HG03095 (cell line): ENCODE measurements at regions not wholly inside any gene's neighbourhood (a gene's known extent, or its start where the extent isn't known, plus 50 kb on each side); places are given as distances from the start of the nearest gene placed in this dataset.
A peak's percentile ranks its signal among the peaks of the same experiment; 100 is the strongest.
"Not testable (repeated sequence)": the region's sequence is repeated elsewhere in the genome, so short reads cannot be mapped to it uniquely, and the experiment has no call there.

Experiments
- ATAC-seq: cut with Tn5 transposase; IDR thresholded peaks from one replicate; pipeline ENCODE4 v1.9.1; 2021; ENCODE audit warnings: moderate library complexity; ENCODE audit not compliant: unreplicated experiment

DNA sequence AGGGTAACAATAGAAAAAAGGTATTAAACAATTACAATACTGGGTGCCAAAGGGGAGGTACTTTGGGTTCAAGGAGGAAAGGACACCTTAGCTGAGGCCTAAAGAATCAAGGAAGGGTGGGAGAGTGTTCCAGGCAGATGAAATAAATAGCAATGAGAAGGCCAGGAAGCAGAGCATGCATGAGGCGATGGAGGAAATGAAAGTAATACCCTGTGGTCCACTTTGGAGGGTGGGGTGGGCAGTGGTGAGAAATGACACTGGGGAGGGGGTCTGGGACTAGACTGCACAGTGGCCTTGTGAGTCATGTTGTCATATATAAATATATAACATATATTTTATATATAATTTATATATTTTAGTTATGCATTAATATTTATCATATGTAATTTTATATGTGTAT is 55.9 kb downstream of the BHLHE40 start:
- no peak for ATAC-seq

DNA sequence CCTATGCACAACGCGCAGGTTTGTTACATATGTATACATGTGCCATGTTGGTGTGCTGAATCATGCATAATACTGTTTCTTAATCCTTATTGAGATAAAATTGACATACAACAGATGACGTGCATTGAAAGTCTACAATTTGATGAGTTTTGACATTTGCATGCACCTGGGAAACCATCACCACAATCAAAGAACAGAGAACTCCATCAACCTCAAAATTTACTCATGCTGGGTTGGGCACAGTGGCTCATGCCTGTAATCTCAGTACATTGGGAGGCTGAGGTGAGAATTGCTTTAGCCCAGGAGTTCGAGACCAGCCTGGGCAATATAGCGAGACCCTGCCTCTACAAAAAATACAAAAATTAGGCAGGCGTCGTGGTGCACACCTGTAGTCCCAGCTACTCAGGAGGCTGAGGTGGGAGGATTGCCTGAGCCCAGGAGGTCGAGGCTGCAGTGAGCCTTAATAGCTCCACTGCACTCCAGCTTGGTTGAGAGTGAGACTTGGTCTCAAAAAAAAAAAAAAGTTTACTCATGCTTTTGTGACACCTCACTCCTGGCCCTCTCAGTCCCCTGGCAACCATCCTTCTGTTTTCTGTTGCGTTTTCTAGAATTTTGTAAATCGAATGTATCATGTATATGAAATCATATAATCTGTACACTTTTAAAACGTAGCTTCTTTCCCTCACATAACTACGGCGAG is 56.6 kb downstream of the BHLHE40 start:
- ATAC-seq: no peak

DNA sequence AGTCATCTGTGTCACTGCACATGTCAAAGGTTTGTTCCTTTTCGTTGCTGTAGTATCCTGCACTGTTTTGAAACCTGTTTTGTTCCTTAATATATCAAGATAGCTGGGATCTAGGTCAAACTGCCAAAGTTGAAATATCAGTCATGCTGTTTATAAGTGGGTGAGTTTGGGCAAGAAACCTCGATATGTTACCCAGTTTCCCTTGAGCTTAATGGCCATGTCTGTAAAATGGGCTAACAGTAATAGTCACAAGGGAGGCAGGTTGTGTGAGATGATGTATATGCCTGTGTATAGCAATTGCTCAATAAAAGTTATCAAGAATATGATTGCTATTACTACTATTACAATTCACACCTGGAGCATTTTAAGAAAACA is 57.1 kb downstream of the BHLHE40 start:
- no peak for ATAC-seq

- ATAC-seq: no peak
Observed at GRCh38 chr3:5036858-5037257, 57.6 kb downstream of the BHLHE40 start.

DNA sequence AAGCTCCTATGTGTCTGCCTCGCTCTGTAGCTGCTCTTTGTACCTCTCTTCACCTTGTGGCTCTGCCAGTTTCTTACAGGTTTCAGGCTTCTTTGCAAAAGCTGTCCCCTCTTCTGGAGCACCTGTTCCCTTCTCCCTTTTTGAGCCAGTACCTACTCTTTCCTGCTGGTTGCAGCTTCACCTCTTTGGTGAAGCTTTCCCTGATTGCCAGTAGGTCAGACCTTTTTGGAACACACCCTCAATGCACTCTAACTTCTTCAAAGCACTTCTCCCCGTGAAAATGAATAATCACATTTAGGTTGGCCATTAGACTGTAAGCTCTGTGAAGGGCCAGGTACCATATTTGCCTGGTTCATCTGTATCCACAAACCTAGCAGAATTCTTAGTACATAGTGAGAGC is 60.3 kb downstream of the BHLHE40 start:
- no peak for ATAC-seq

DNA sequence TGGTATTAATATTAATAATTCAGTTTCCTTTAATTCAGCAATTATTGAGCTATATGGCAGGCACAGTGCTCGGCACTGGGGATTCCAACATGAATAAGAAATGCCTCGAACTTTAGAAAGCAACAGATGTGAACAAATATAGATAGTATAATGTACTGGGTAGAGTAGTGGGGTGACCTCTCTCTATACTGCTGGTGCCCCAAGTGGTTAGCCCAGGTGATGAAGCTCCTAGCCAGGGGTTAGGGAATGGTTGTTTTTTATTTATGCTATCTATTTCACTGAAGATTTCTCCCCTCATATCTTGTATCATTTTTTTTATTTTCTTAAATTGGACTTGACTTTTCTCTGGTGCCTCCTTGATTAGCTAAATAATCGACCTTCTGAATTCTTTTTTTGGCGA is 62.1 kb downstream of the BHLHE40 start:
- ATAC-seq: no peak

GRCh38 chr3:5045961-5046360 is 66.7 kb downstream of the BHLHE40 start:
- no peak for ATAC-seq

DNA sequence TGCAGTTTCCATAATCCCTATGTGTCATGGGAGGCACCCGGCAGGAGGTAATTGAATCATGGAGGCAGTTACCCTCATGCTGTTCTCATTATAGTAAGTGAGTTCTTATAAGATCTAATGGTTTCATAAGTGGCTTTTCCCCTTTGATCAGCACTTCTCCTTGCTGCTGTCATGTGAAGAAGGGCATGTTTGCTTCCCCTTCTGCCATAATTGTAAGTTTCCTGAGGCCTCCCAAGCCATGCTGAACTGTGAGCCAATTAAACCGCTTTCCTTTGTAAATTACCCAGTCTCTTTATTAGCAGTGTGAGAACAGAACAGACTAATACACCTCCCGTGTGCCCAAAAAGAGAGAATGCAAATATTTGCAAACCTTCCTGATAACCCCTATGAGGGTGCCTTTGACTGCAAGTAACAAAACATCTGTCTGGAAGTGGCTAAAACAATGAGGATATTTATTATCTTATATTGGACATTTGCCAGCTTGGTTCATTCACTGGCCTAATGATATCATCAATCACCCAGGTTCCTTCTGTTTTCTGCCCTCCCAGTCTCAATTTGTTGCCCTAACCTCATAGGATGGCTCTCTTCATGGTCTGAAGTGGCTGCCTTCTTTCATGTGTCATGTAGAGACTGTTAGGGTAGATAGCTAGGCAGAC is 68.7 kb downstream of the BHLHE40 start:
- no peak for ATAC-seq

DNA sequence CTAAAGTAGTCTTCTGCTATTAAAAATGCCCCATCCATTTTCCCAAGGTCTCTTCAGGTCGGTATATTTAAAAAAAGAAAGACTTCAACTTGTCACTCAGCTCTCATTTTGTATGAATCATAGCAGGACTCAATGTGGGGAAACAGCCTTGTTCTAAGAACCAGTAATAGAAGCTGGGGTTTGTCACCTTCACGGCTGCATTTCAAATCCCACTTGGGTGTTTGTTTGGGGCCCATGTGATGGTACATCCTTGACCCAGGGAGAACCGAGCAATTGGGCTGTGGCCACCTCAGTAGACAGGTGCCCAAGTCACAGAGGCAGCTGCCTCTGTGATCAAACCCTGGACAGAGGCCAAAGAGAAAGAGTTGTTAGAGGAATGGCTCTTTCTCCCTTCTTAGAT is 70.3 kb upstream of the ARL8B start:
- ATAC-seq: no peak

DNA sequence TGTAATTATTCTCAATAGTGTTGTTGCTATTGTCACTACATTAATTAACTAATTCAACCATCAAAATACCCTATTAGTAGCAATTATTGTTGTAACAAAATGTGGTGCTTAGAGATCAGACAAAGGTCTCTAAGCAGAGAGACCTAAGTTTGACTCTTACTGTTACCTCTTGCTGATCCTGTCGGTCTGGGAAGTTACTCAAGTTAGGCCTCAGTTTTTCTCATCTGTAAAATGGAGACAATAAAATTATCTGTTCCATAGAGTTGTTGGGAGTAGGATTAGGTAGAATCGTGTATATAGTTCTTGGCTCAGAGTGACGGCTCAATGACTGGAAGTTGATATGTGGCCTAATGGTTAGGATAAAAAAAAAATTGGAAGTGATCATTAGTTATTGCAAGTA is 69.8 kb upstream of the ARL8B start:
- ATAC-seq: no peak

DNA sequence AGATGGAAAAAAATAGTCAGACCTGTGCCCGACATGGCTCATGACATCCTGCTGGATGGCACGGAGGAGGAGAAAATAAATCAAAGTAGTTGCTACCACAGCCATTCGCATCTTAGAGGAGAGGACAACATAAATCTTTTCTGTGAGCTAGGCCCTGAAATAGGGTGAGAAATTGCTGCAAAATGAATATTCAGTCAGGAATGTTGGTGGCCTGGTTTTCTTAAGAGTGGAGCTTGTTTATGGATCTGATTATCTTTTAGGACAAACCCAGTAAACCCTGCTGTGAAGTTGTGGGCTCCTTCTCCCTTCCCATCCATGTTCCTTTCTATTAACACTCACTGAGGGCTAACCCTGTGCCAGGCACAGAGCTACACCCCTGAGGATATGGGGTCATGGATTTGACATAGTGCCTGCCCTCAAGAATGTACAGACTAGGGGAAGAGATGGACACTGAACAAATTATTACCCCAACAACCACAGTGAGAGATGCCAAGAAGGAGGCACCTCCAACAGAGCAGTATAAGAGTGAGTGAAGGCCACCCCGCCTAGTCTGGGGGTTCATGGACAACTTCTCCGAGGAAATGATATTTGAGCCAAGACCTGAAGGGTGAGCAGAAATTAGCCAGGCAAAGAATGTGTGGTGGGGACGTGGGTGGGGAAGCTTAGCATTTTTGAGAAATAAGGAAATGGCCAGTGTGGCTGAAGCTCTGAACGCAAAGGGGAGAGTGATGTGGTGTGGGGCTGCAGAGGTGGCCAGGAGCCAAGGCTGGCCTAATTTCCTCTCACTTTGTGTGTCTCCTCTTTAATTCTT is 68.9 kb upstream of the ARL8B start:
- ATAC-seq: no peak

GRCh38 chr3:5054098-5054497 is 68.0 kb upstream of the ARL8B start:
- ATAC-seq: no peak

DNA sequence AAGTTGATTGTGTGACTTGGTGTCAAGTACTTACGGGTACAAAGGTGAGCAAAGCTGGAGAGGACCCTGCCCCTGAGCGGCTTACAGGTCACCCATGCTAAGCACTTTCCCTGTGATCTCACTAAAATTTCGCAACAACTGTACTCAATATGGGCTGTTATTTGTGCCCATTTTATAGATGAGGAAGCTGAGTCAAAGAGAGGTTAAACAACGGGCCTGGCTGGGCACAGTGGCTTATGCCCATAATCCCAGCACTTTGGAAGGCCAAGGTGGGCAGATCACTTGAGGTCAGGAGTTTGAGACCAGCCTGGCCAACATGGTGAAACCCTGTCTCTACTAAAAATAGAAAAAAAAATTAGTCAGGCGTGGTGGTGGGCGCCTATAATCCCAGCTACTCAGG is 67.5 kb upstream of the ARL8B start:
- ATAC-seq: not testable (repeated sequence)

DNA sequence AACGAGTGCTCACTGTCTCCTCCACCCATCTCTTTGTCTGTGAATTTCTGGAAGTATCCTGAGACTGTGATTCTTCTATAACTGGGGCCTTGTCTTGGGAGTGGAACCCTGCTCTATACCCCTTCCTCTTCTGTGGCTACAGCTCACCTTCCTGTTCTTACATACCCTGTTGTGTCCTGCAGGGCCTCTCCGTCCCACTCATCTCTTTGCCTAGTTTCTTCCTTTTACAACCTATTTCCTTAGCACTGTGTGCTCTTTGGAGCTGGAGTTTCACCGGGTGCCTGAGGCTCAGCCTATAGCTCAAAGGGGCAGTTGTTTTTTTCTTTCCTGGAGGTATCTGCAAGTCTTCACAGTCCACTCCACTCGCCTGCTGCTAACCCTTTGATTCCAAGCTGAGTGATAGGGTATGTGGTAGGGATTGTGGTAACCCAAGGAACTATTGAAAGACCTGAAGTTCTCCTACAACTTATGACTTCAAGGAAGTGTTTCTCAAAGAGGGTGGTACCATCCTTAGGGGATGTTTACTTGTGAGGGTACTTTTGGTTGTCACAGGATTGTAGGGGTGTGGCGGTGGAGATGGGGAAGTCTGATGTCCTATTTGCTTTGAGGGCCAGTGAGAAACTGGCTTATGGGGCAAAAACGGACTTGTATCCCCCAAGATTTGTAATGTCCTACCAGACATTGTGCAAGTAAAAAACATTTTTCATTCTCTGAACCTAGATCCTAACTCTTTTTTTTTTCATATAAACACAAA is 66.6 kb upstream of the ARL8B start:
- no peak for ATAC-seq

DNA sequence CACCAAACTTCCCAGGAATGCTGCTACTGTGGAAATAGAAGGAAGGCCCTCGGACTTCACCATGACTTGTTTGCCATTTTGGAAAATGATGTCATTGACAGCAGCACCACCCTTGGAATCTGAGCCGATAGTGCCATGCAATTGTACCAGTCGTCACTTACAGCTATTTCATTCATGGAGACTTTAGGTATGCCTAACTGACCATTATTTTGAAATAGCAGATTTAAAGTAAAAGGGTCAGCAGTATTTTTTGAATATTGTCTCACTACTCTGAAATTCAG is 66.0 kb upstream of the ARL8B start:
- ATAC-seq: no peak

GRCh38 chr3:5057272-5057671 is 64.8 kb upstream of the ARL8B start:
- ATAC-seq: no peak

- ATAC-seq: peak; percentile 89
Observed at GRCh38 chr3:5057857-5058324, 64.2 kb upstream of the ARL8B start.

DNA sequence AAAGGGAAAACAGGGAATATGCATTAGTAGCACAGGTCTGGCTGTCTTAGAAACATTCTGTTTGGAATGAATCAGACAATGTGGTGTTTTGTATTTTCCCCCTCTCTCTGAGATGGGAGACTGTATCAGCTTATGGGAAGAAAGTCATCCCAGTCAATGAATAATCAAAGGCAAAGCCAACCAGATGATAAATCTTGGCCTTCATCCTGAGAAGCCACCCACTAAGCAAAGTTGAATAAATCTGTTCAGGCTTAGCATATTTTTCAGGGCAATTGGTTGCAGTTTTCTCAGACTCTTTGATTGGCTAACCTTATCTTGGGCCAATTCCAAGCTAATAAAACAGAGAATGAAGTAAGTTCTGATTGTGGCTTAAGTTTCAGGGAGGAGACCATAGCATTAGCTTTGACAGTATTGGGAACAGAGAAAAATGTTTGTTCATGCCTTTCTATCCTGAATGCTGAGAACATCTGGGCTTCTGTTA is 63.6 kb upstream of the ARL8B start:
- no peak for ATAC-seq

- no peak for ATAC-seq
Observed at GRCh38 chr3:5059782-5060181, 62.3 kb upstream of the ARL8B start.

DNA sequence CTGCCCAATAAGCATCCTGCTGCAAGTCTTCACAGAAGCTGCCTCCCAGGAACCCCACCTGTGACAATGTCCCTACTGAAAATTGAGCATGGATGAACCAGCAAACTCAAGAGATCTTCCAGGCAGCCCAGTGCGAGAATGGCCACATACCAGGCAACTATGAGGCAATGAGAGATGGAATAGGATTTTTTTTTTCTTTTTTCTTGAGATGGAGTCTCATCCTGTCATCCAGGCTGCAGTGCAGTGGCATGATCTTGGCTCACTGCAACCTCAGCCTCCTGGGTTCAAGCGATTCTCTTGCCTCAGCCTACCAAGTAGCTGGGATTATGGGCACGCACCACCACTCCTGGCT is 60.9 kb upstream of the ARL8B start:
- ATAC-seq: no peak

DNA sequence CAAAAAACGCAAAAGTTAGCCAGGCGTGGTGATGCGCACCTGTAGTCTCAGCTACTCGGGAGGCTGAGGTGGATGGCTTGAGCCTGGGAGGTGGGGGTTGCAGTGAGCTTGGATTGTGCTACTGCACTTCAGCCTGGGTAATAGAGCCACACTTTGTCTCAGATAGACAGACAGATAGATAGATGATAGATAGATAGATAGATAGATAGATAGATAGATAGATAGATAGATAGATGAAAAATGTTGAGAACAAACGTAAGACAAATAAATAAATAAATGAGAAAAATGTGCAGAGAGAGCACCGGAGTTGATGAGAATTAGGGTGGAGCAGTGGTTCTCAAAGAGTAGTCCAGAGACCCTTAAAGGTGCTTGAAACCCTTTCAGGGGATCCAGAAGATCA is 58.4 kb upstream of the ARL8B start:
- no peak for ATAC-seq
